DMS 273 treated with DMSO at 0.1 percent for 48 hours (cell line): ENCODE measurements at regions not wholly inside any gene's neighbourhood (a gene's known extent, or its start where the extent isn't known, plus 50 kb on each side); places are given as distances from the start of the nearest gene placed in this dataset.

Source experiments
- DNase-seq: peaks from one replicate; lab custom pipeline; 2025; lab: John Stamatoyannopoulos, UW

DNA sequence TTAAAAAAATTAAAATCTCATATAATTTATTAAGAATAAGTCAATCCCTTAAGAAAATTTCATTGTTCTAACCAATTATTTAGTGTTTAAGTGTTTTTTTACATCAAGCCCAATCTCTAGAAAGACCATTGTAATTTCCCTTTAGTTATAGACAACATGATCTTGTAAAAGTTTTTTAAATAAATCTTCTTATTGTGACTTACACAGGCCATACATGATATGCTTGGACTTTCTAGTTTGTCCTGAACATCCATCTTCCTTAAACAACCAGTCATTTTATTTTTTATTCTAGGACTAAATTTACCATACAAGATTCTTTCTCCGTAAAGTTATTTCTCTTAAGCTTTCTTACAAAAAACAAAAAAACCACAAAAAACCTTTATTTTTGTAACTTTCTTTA is 126.5 kb upstream of the MAST4 start:
- DNase-seq: no peak

DNA sequence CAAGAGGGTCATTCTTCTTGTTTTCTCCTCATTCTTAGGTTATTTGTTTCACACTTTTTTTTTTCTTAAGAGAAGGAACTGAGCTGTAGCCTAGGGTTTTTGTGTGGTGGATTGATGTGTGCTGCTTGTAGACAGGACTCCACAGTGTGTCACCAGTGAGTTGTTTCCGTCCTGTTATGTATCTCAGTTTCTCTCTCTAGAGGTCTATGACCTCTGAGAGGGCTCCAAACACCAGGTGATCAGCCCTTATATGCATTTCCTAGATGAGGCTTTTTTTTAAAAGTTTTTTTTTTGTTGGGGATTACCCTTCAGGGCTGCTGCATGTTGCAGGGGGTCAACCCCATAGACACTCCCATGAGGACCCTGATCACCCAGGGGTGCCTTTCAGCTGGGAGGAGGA is 124.2 kb upstream of the MAST4 start:
- no peak for DNase-seq

DNA sequence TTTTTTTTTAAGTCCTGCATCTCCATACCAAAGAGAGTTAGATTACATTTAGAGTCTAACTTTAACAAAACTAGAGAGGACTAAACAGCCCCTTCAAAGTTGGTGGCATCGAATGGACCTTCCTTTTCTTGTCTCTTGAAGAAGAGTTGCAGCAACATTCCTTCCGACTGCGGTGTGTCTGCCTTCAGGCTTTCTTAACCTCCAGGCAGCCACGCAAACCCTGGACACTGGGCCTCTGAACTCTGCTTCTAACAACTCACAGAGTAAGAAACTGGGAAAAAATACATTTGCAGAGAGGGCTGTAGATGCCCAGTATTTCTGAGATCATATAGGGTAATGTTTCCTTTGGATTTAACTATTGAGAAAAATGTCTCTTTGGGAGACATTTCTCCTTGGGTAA is 120.5 kb upstream of the MAST4 start:
- no peak for DNase-seq

DNA sequence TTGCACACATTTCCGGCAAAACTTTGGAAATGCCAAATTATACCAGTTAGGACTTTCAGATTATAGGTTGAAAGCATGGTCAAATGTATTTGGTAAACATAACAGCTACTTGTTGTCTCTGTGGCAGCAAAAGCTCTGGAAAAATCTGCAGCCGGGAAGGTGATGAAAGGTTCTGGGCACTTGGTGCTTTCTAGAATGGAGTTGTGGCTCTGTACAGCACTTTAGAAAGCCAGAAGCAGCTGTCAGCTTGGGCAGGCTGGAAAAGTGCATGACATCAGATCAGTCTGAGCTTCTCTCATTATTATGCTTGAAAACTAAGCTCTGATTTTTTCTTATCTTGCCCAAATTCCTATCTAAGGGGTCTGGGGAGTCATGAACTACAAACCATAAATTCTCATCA is 118.6 kb upstream of the MAST4 start:
- DNase-seq: no peak

DNA sequence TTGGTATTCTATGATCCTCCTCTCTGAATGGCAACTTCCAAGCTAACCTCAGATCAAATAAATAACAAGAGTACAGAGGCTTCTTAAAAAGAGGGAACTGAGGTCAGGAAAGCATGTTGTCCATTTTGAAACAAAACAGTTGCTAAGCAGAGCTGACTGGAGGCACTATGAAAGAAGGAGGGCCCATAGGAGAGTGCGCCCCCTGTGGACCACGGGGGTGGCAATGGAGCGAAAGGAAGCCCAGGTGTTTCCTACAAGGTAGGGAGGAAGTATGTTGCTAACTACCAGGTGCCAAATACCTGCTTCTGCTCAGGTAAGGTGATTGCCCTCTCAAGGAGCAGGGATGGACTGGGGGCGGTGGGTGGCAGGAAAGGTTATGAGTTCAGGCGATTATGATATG is 101.8 kb upstream of the MAST4 start:
- no peak for DNase-seq

DNA sequence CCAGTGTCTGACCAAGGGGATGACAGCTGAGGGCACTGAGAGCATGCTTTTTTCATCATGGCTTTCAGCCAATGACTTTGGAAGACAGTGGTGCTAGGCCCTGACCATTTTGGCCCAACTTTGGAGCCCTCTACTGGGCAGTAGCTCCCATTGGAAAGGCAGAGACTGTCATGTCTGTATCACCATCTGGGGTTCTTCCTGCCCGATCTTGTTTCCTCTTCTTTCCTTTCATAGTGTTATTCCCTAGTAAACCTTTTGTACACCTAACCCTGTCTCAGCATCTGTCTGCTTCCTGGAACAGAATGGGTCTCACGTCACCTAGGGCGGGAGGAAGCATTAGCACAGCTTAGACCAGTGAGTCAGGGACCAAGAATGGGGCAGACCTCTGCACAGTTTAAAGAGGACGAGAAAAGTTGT is 97.4 kb upstream of the MAST4 start:
- DNase-seq: peak; percentile 25

DNA sequence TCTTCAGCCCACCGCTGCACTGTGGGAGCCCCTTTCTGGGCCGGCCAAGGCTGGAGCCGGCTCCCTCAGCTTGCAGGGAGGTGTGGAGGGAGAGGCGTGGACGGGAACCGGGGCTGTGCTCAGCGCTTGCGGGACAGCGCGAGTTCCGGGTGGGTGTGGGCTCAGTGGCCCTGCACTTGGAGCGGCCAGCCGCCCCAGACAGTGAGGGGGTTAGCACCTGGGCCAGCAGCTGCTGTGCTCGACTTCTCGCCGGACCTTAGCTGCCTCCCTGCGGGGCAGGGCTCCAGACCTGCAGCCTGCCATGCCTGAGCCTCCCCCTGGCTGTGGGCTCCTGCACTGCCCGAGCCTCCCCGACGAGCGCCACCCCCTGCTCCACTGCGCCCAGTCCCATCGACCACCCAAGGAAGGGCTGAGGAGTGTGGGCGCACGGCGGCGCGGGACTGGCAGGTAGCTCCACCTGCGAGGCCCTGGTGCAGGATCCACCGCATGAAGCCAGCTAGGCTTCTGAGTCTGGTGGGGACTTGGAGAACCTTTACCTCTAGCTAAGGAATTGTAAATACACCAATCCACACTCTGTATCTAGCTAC is 92.9 kb upstream of the MAST4 start:
- DNase-seq: no peak

DNA sequence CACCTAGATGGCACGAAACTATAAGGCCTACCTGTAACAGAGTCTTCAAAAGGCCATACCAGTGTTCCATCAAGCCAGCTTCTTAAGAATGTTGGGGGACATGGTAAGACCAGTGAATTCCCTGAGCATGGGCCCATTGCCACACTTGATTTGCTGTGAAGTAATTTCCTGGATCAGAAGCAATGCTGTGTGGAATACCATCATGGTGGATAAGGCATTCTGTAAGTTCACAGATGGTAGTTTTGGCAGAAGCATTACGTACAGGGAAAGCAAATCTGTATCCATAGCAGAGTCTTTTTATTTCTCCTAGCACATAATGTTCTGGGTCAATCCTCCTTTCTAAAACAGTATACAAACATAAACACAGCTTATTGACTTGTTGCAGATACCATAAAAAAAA is 89.1 kb upstream of the MAST4 start:
- DNase-seq: no peak

DNA sequence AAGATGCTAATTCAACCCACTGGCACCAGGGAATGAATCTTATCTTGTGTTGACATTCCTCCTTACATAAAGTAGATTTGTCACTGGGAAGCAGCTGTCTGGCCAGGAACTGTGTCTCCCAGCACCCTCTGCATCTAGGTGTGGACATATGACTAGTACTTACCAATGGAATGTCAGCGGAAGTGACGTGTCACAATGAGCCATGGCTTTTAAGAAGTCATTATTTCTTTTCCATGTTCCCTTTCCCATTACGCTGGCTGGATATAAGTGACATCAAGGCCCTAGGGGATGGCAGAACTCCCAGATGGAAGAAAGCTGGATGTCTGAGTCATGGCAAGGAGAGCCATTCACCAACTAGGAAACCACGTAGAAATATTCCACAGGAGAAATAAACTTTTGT is 84.7 kb upstream of the MAST4 start:
- no peak for DNase-seq

DNA sequence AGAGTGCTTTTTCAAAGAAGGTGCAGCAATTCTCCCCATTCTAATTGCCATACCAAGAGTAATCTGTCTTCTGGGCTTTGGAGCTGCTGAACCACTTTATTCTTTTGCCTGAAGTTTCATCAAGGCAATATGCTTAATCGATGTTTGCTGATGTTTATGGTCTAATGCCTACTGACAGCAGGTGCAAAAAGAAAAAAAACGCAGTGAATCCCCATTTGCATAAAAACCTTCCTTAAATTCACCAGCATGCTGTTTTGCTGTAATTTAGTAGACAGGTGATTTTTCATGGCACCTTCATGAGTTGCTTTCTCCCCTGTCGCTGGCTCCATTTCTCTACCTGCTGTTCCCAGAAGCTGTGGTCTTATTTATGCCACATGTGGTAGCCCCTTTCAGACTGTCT is 83.1 kb upstream of the MAST4 start:
- DNase-seq: no peak

DNA sequence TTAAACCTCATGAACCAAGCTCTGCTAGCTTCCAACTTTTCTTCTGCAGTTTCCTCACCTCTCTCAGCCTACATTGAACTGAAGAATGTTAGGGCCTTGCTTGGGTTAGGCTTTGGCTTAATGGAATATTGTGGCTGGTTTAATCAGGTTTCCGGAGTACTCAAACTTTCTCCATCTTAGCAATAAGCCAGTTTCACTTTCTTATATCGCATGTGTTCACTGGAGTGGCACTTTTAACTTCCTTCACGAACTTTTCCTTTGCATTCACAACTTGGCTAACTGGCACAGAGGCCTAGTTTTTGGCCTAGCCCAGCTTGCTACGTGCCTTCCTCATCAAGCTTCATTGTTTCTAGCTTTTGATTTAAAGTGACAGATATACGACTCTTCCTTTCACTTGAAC is 81.0 kb upstream of the MAST4 start:
- DNase-seq: no peak

DNA sequence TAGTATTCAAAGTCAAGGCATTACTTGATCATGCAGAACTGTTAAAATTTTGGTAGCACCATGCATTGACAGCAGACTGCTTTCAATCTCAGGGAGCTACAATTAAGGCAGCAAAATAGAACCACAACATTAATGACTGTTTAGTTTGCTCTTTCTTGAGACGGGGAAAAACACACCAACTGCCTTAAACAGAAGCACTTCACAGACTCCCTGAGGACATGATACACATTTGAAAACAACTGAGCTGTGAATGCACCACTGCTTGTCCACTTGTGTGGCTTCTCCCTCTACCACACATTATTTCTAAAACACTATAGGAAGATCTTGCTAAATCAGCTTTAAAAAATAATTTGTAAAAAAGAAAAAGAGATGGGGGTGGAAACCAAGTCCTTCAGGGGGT is 79.6 kb upstream of the MAST4 start:
- no peak for DNase-seq

DNA sequence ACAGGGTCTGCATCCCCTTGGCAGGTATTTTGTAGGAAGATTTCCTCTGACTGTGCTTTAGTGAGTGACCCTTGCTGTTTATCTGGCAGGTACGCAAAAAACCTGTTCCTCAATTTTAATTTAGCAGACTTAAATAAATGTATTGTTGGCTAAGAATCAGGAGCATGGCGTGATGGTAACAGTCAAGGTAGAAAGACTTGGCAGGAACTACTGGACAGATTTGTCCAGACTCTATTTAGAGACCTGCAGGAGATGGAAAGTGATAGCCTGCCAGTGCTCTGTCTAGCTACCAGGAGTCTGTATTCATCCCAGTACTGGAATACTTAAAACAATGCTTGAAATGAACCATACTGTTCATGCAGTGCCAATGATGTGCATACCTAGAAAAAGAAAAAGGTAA is 78.8 kb upstream of the MAST4 start:
- no peak for DNase-seq

DNA sequence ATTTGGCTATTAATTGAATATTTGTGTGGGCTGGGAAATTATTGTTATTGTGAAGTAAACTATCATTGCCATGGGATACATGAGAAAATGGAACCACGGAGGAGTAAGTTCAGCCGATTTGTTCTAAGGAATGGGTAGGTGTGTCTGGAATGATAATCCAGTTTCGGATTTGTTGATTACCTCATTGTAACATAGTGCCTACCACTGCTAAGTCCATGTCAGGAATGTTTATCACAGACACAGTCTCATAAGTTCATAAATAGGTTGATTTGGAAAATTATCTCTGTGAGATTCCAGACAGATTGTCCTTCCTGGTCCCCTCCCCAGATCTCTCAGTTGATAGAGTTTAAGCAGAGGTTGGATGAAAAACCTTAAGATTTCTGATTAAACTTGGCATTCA is 78.1 kb upstream of the MAST4 start:
- DNase-seq: no peak

DNA sequence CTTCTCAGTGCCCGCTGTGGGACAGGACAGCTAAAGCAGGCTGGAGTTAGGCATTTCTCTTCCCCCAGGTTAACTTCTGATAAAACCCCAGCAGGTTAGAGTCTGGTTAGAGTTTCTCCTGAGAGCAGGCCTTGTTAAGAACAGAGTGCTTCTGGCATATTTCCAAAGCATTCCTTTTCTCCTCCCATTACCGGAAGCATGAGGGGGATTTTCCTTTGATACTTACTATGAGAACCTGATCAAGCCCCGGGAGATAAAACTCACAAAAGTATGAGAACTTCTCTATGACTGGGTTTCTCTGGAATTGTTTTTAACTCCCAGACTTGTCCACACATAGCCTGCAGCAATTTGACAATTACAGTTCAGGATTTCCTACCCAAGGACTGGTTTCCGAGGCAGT is 77.4 kb upstream of the MAST4 start:
- no peak for DNase-seq

DNA sequence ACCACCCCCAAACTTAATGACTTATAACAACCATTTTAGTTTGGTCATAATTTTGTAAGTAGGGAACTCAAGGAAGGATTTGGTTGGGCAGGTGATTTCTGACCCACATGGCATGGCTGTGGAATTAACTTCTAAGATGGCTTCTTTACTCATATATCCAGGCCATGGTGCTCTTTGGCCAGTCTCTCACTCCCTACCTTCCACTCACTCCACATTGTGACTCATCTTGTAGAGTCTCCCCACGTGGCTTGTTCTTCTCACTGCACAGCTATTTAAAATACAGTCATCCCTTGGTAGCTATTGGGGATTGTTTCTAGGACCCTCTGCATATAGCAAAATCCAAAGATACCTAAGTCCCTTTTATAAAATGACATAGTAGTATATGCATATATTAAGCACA is 76.6 kb upstream of the MAST4 start:
- no peak for DNase-seq

DNA sequence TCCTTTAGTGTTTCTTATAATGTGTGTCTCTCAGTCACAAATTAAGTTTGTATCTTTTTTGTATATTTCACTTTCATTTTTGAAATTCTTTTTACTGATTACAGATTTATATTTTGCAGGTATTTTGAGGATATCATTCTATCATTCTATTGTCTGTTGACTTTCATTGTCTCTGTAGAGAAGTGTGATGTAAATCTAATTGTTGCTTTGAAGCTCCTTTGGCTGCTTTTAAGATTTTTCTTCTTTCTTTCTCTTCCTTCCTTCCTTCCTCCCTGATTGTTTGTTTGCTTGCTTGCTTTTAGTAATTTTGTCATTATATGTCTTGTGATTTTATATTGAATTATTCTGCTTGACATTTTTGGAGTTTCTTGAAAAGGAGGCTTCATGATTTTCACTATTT is 75.3 kb upstream of the MAST4 start:
- DNase-seq: no peak

DNA sequence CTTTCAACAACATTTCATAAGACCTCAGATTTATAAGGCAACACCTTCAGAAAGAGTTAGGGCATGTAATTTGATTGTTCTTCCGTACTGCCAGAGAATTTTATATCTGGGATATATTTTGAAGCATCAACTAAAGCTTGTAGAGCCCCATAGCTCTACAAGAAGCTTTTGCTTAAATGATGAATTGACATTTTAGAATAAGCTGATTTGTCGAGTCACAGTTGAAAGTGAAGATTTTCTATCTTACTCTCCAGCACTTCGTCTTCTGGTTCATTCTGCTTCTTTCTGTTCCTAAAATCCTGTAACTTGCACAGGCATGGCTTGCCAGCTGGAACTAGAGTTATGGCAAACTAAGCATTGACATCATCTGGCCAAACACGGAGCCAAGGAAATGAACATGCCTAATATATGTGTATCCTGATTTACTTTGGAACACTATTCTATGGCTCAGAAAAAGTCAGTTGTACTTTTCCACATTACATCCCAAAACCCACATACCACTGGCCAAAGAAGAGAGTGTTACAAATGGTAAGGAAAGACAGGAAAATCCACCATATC is 68.6 kb upstream of the MAST4 start:
- DNase-seq: no peak

DNA sequence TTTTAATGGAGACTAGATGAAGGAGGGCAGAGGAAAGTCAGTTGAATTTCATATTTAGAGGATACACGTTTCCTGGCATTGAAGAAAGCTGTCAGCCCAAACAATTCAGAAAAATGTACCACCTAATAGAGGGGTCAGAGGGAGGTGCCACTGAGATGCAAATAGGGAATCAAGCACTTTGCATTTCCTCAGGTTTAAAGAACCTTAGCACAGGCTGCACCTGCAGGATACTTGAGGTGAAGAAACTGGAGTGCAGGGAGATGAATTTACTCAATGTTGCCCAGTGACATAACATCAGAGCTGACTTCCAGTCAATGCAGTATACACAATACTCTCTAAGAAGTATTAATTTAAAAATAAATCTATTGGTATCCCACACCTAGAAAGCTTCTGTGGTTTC is 67.0 kb upstream of the MAST4 start:
- no peak for DNase-seq

DNA sequence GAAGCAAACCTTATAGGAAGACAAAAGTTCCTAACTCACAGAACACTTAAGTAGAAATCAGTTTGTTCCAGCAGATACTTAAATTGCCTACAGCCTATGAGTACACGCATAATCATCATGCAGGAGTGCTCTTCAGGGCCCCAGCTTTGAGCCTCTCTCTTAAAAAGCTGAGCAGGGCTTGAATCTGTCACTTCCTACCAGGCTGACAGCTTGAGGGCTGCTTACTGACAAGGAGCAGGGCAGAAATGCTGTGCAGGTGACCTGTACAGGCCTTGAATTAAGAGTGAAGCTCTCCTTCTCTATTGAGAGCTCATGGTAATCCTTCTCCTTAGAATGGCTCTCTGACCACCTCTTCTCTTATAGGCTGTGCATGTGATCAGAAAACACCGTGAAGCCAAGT is 66.5 kb upstream of the MAST4 start:
- DNase-seq: no peak

DNA sequence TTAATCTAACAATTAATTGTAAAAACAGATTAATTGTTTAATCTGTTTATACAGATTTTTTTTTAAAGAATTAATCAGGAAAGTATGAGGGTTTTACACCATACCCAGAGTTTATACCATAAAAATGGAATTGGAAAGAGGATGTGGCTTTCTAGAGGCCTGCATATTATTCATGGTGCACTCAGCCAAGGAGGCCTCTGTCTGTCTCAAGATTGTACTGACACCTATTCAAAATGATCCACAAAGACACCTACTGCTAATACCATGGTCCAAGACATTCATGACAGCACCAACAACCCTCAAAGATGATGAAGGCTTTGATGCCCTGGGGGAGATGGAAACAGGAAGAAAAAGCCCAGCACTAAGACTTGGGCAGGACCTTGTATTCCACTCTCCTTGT is 58.1 kb upstream of the MAST4 start:
- DNase-seq: no peak

DNA sequence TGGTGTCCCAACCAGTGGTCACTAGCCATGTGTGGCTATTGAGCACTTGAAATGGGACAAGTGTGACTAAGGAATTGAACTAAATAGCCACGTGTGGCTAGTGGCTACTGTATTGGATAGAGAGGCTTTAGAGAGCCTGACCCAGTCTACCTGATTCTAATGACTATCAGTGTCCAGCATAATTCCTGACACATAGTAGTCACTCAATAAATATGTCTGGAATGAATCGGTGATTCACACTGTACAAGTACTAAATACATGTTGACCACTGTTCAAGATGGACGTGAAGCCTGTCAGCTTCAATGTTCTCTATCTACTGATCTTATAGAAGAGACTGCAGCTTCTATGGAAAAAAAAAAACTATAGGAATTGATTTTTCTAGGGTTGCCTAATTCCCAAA is 57.7 kb upstream of the MAST4 start:
- DNase-seq: no peak

DNA sequence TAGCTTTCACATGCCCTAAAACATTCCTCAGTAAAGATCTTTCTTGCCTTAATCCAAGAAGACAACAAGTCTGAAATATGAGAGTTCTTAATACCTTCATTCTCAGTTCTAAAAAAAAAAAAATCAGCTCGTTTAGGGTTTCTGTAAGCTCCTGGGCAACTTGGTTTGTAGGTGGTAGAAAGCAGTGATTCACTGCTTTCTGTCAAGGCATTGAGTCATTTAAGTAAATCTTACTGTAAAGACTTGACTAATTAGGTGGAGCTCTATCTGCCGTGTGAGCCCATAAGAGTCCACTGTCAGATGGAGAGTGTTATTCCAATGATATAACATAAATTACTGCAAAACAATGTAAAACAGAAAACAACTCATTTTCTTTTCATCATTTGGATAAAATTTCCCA is 56.1 kb upstream of the MAST4 start:
- DNase-seq: no peak

DNA sequence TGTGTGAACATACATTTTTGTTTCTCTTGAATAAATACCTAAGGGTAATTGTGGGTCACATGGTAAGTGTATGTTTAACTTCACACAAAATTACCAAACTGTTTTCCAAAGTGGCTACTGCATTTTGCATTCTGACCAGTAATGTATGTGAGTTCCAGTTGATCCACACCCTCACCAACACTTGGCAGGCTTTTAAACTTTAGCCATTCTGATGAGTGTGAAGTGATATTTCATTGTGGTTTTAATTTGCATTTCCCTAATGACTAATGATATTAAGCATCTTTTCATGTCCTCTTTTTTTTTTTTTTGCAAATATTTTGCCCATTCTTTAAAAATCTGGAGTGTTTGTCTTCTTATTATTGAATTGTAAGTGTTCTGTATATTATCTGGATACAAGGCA is 53.5 kb upstream of the MAST4 start:
- DNase-seq: no peak
